Motor neuron (in vitro differentiated cells): ENCODE measurements at regions not wholly inside any gene's neighbourhood (a gene's known extent, or its start where the extent isn't known, plus 50 kb on each side); places are given as distances from the start of the nearest gene placed in this dataset.

Source experiments
- ATAC-seq, 8 experiments: fragments of 200-7000 bp; cut with Tn5 transposase; replicated peaks in 6 of 8; 2 replicates each; pipeline ENCODE4 v1.8.0; 2021; ENCODE audit warnings: mild to moderate bottlenecking in 8 of 8, moderate library complexity in 8 of 8
- H3K27ac ChIP-seq, 2 donors: fragments of 250-450 bp; sonication (Bioruptor Pico); 2 replicates each; pipeline ENCODE4 v1.9.0; 2021; ENCODE audit warnings: antibody characterized with exemption in 2 of 2, mild to moderate bottlenecking in 2 of 2, moderate library complexity in 1 of 2
- H3K4me1 ChIP-seq, 2 donors: fragments of 250-450 bp; sonication (Bioruptor Pico); replicated peaks in 1 of 2; 2 replicates each; pipeline ENCODE4 v1.6.1; 2021; ENCODE audit warnings: antibody characterized with exemption in 2 of 2, mild to moderate bottlenecking in 2 of 2, moderate library complexity in 1 of 2
- H3K4me3 ChIP-seq, 5 donors: fragments of 250-450 bp; sonication (Bioruptor Pico); 2 replicates each; pipeline ENCODE4 v1.9.0; 2021; ENCODE audit warnings: antibody characterized with exemption in 5 of 5, mild to moderate bottlenecking in 5 of 5, moderate library complexity in 4 of 5
- WGBS, 10 experiments: fragments of 450-650 bp; shearing (Covaris generic); methylation state at CpG; one replicate each; pipeline ENCODE4 v1.0.0; 2022; 5-methylcytosine and 5-hydroxymethylcytosine counted together
- in situ Hi-C, 9 experiments: fragments of 400-800 bp; cut with MboI; loops; one replicate each; pipeline ENCODE4 v1.15.0; 2021; ENCODE audit warnings: low sequenced_read_pairs in 9 of 9, low pct_unique_long_range_greater_than_20kb in 2 of 9; ENCODE audit not compliant: unreplicated experiment in 9 of 9

DNA sequence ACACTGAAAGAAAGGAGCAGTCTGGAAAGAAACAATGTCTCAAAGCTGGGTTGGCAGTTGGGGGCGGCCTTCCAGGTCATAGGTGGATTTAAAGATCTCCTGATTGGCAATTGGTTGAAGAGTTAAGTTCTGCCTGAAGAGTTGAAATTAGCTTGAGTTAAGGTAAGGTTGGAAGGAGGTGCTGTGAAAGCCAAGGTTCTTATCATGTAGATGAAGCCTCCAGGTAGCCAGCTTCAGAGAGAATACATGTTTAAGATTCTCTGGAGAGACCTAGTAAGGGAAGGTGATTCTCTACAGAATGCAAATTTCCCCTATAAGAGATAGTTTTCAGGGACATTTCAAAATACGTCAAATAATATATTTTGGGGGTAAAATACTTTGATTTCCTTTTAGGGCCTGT is 387.1 kb downstream of the TMEM232 start:
- no peak overlapping the region for H3K27ac ChIP-seq
- ATAC-seq, result no peak
- H3K4me3 ChIP-seq, result no peak overlapping the region
- in situ Hi-C loops, result no loop called here
- 57 to 100% (median 94%) methylated on average over 1 to 2 of the region's 2 CpGs; no CpG with 5 or more reads in 1 of the 10 experiments for WGBS, 10 experiments
- H3K4me1 ChIP-seq, result no peaks in the 10 kb centered on the region

DNA sequence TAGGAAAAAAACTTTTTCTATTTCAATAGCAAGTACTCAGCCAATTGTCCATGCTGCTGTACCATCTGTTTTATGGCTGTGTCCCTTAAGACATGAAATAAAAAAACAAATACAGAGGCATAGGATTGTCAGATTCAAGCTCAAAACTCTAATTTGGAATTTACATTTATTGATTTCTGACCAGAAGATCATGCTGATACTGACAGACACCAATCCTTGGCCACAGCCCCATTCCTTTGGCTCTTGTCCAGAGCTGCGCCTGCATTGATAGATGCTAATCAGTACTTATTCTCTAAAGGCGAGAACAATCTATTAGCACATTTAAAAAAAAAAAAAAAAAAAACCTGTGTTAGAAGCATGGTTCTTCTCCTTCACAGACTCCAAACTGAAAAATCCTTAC is 384.6 kb downstream of the TMEM232 start:
- no peaks in the 10 kb centered on the region for H3K4me1 ChIP-seq
- in situ Hi-C loops, result no loop called here
- WGBS, 10 experiments, result 33 to 90% (median 70%) methylated on average over 1 to 2 of the region's 2 CpGs; no CpG with 5 or more reads in 1 of the 10 experiments
- H3K27ac ChIP-seq, result no peak overlapping the region
- no peak for ATAC-seq
- H3K4me3 ChIP-seq, result no peak overlapping the region

DNA sequence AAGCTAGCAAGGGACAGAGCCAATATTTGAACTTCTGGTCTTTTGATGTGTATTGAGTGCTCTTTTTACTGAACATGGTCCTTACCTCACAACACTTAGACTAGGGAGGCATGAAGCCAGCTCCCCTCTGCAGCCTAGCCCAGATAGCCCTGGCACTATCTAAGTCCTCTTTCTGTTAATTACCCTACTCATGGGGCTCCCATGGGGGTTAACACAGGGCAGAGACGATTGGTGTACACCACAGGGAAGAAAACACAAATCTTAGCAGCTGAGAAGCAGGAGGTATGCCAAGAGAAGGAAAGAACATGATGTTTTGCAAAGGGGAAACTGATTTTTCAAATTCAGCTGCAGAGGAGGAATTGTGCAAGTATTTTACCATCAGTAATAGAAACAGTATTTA is 383.8 kb downstream of the TMEM232 start:
- Histone ChIP-seq H3K4me3 (no peak overlapping the region), H3K4me1 (no peaks in the 10 kb centered on the region), H3K27ac (no peak overlapping the region)
- peak in 1 of 8 experiments; percentile 22 for ATAC-seq
- in situ Hi-C loops, result no loop called here
- WGBS, 10 experiments, result 0 to 17% (median 0%) methylated on average over 1 of the region's 1 CpG; no CpG with 5 or more reads in 7 of the 10 experiments

DNA sequence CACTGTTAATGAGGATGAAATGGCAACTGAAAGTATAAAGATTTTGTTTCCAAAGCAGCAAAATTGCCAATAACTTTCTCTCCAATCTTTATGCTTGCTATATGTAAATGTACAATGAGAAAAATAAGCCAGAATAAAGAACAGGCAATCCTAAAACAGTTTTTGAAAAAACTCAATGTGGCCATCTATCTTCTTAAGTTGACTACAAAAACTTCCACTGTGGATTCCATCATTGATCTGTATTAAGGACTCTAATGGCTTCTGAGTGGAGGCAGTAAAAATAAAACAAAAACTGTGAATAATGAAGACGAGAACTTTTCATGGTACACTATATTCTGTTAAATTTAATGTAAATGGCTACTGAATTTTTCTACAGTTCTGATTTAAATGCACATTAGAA is 382.9 kb downstream of the TMEM232 start:
- ATAC-seq, result no peak
- no peak overlapping the region for H3K4me3 ChIP-seq
- in situ Hi-C loops, result no loop called here
- H3K4me1 ChIP-seq, result no peaks in the 10 kb centered on the region
- H3K27ac ChIP-seq, result no peak overlapping the region
- 56 to 100% (median 95%) methylated on average over 1 of the region's 1 CpG; no CpG with 5 or more reads in 2 of the 10 experiments for WGBS, 10 experiments

DNA sequence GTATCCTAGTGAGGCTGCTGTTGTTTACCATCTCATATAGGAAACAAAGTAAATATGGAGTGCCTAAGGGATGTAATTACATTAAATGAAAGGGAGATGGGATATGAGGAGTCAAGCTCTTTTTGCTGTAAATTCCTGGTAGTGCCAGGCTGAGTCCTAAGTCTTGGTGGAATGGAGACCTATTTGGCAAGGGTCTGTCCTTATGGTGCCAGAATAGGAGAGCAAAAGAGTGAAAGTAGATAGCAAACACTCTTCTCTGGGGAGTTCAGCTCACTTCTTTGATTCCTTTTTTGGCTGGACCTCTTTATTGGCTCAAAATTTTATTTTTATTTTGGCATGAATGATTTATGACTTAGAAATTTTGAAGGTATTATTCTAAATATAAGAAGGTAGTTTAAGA is 380.8 kb downstream of the TMEM232 start:
- Histone ChIP-seq H3K4me3 (no peak overlapping the region), H3K27ac (no peak overlapping the region), H3K4me1 (no peaks in the 10 kb centered on the region)
- no peak for ATAC-seq
- in situ Hi-C loops, result no loop called here

DNA sequence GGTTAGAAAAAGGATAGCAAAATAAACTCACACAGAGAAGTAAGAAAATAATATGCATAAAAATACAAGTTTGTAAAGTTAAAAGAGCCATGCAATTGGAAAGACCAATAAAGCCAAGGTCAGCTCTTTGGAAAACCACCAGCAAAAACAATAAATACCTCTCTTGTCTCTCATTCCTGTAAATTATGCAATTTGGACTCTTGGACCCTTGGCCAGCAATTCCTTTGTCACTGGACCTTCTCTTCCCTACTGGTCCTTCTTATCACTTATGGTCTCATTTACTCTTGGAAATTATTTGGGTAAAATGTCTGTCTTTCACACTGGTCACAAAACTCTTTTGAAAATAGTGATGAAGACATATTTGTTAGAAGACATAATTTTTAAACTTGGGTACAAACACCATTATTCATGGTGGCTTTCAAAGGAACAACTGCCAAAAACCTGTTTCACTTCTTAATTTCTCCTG is 379.5 kb downstream of the TMEM232 start:
- in situ Hi-C loops, result no loop called here
- no peaks in the 10 kb centered on the region for H3K4me1 ChIP-seq
- H3K4me3 ChIP-seq, result no peak overlapping the region
- ATAC-seq, result no peak
- no peak overlapping the region for H3K27ac ChIP-seq

DNA sequence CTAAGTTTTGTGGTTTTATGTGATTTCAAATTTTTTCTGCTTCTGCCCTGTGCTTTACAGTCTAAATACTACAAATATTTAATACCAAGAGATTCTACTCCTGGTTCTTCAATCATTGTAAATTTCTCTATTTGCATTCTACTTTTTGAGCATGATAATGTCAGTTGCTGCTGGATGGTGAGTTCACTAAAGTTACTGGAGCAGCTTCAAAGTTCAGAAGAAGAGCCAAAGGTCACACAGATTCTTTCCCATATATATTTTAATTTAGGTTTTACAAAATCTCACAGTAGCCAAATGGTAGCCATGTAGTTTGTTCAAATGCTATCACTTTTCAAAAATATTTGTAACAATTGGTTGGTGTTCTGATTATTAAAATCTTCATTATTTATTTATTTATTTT is 378.7 kb downstream of the TMEM232 start:
- ATAC-seq, result no peak
- no peak overlapping the region for H3K4me3 ChIP-seq
- in situ Hi-C loops, result no loop called here
- H3K4me1 ChIP-seq, result no peaks in the 10 kb centered on the region
- H3K27ac ChIP-seq, result no peak overlapping the region

DNA sequence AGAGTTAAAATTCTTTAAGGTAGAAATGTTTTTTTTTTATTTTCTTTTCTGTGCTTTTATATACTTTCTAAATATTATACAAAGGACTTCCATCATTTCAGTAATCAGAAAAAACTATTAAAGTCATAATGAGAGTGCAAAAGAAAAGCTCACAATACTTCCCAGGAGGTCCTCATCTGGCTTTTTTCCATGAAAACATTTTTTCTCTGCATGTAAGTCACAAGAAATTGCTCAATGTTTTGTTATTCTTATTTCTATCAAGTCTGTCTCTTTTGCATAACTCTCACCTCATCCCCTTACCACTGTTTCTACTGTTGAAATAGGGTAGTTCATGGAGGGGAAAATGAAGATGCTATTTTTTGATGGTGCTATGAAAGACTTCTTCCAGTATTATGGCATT is 375.0 kb downstream of the TMEM232 start:
- no peak for ATAC-seq
- in situ Hi-C loops, result no loop called here
- Histone ChIP-seq H3K4me3 (no peak overlapping the region), H3K4me1 (no peaks in the 10 kb centered on the region), H3K27ac (no peak overlapping the region)

DNA sequence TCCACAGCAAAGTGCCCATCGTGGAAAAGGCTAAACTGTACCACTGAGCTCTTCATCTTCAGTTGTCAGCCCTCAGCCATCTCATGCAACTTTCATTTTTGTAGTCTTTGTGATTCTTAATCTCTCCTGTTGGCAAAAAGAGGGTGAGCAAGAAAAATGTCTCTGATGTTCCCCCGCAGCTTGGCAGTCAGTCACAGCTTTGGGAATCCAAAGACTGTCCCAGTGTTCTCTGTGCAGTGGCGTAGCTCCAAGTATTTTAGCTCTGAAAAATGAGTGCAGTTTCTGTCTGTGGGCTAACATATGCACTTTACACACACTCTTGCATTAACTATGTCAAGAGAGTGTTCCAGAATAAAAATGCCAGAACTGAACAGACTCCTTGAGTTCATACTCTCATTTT is 372.2 kb downstream of the TMEM232 start:
- Histone ChIP-seq H3K4me3 (no peak overlapping the region), H3K4me1 (no peaks in the 10 kb centered on the region), H3K27ac (no peak overlapping the region)
- ATAC-seq, result no peak
- 0 to 100% (median 83%) methylated on average over 1 to 3 of the region's 3 CpGs; no CpG with 5 or more reads in 3 of the 10 experiments for WGBS, 10 experiments
- in situ Hi-C loops, result no loop called here

DNA sequence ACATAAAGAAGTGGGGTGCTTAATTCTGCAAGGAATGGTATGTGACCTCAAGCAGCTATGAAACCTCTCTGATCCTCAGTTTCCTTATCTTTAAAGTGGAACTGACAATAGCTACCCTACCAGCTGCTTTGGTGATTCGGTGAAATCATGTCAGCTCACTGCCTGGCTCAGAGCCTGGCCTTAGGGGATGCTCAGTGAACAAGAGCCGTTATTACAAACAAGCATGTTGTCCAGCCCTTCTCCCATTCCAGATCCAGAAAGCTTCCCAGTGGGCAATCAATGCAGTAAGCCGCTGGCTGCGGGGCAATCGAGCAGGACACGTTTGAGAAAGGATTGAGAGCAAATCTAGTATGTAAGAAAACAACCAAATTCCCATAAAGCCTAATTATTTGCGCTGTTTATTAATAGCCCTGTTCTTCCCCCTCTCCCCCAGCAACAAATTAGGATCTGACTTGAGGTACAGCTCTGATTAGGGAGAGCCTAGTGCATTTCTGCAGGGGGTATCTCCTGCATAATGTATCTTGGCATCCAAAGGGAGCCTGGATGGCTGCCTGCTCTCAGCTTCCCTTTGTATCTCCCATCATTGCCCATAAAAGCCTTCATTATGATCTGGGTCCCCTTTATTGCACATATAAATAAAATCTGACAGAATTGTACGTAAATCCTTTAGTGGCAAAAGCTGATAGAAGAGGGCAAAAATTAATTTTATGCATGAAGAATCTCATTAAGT is 371.4 kb downstream of the TMEM232 start:
- no peaks in the 10 kb centered on the region for H3K4me1 ChIP-seq
- no peak overlapping the region for H3K27ac ChIP-seq
- in situ Hi-C loops, result no loop called here
- no peak overlapping the region for H3K4me3 ChIP-seq
- WGBS, 10 experiments, result 57 to 96% (median 77%) methylated on average over 1 to 7 of the region's 8 CpGs; no CpG with 5 or more reads in 3 of the 10 experiments
- no peak for ATAC-seq

DNA sequence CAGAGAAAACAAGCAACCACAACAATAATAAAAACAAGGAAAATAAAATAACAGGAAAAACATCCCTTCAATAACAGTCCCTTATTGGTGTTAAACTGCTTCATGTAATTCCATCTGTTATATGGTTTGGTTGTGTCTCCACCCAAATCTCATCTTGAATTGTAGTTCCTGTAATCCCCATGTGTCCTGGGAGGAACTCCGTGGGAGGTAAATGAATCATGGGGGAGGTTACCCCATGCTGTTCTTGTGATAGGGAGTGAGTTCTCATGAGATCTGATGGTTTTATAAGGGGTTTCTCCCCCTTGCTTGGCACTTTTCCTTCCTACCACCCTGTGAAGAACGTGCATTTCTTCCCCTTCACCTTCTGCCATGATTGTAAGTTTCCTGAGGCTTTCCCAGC is 369.8 kb downstream of the TMEM232 start:
- 17 to 83% (median 67%) methylated on average over 1 to 2 of the region's 2 CpGs; no CpG with 5 or more reads in 3 of the 10 experiments for WGBS, 10 experiments
- ATAC-seq, result peak in 2 of 8 experiments; percentile 91 to 93

DNA sequence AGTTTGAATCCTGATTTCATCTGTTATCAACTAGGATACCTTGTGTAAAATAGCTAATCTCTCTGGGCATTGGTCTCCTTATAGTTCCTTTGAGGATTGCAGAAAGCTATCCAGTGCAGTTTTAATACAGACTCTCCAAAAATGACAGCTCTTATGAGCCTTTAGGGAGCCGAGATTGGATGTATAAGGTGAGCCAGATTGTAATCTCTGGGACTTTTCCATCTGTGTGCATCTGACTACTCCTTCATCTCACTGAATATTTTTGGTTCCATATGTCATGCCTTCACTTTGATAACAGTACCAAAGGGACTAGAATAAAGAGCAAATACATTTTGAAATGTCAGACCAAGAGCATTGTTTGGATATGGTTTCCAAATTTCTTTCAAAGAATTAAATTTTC is 367.2 kb downstream of the TMEM232 start:
- Histone ChIP-seq H3K4me1 (peaks cover 0 to 5% of the 10 kb centered on the region in 2 donors), H3K4me3 (no peak overlapping the region), H3K27ac (no peak overlapping the region)
- no peak for ATAC-seq
- 80 to 100% (median 88%) methylated on average over 1 of the region's 1 CpG; no CpG with 5 or more reads in 7 of the 10 experiments for WGBS, 10 experiments
- in situ Hi-C loops, result no loop called here

More for the DNA sequence above, 369.8 kb downstream of the TMEM232 start:
- H3K4me1 ChIP-seq, result no peaks in the 10 kb centered on the region
- H3K27ac ChIP-seq, result no peak overlapping the region
- in situ Hi-C loops, result no loop called here
- no peak overlapping the region for H3K4me3 ChIP-seq

DNA sequence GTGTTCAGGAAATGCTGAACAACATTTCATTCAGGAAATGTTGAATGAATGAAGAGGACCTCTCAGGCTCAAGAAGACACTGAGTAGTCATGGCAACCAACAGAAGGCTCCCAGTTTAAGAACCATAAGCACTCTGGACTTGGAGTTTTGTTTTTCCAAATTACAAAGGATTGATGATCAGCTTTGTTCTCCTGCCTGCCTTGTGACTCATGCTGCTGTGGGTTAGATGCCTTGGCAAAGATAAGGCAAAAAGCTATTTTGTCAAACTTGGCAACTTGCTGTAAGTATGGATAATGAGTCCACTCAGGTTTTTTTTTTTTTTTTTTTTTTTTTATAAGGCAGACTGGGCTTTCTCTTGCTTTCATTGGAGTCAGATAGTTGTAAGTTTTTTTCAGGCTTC is 365.0 kb downstream of the TMEM232 start:
- ATAC-seq, result peak in 5 of 8 experiments; percentile 9 to 69 (median 28)
- no peak overlapping the region for H3K27ac ChIP-seq
- no peak overlapping the region for H3K4me3 ChIP-seq
- in situ Hi-C loops, result no loop called here
- peaks cover 0 to 5% of the 10 kb centered on the region in 2 donors for H3K4me1 ChIP-seq

DNA sequence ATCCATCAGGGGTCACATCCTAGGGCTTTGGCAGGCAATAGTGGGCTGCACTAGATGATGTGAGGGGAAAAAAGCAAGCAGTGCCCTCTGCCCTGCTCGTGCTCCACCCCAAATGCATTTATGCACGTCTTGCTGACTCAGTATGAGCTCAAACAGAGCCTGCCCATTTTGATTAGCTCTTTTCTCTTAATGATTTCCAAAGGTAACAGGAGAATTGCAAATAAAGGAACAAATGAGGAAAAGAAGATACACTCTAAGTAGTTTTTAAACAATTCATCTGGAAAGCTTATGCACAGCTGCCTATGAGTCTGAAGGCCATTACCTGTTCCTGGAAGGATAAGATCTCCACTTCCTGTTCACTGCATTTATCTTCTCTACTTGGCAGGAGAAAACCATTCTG is 364.2 kb downstream of the TMEM232 start:
- Histone ChIP-seq H3K27ac (no peak overlapping the region), H3K4me1 (peaks cover 0 to 5% of the 10 kb centered on the region in 2 donors), H3K4me3 (no peak overlapping the region)
- peak; percentile 29 to 95 (median 45) for ATAC-seq
- in situ Hi-C loops, result no loop called here
- 0 to 60% (median 14%) methylated on average over 1 to 2 of the region's 2 CpGs; no CpG with 5 or more reads in 4 of the 10 experiments for WGBS, 10 experiments
